ENCODE measurements at regions not wholly inside any gene's neighbourhood (a gene's known extent, or its start where the extent isn't known, plus 50 kb on each side); places are given as distances from the start of the nearest gene placed in this dataset.

DNA sequence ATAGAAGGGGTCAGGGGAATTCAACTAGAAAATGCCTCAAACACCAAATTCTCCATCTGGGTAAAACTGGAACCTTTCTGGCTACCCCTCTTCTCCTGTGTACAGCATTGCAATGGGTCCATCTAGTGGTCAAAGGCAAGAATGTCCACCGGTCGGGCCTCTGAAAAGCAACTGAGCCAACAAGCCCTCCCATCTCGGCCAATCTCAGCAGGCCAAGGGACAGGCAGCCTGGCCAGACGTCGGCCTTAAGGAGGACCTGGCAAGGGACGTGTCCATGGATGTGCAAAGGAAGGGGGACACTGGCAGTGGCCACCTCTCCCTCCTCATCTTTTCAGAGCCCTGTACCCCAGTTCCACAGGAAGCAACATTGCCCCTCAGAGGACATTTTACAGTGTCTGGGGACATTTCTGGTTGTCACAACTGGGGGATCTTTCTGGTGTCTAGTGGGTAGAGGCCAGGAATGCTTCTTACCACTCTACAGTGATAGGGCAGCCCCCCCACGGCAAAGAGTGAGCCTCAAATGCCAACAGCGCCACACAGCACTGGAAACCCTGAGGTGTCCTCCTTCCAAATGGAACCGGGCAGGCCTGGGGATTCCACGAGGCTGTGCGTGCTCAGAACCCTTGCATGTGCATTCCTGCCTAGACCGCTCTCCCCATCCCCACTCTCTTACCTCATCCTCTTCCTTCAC, 99.8 kb upstream of the FOXA2 start:
- Histone ChIP-seq H3K27me3 (ENCODE audit: control insufficient read depth in 1 of 2, insufficient read depth in 2 of 2, low read length in 2 of 2) (no peaks in the 10 kb centered on the region), H3K4me1 (ENCODE audit: insufficient read depth, low read length) (peaks cover 3% of the 10 kb centered on the region), H3K27ac (ENCODE audit: low read depth in 1 of 2, low read length in 2 of 2) (no peak overlapping the region), H3K4me3 (ENCODE audit: low read length) (no peak overlapping the region), H3K36me3 (ENCODE audit: insufficient read depth, low read length) (no peaks in the 10 kb centered on the region), H3K9me3 (ENCODE audit: control insufficient read depth in 1 of 2, insufficient read depth in 1 of 2, low read length in 2 of 2) (peaks cover 0 to 9% of the 10 kb centered on the region in 2 experiments)
- Mint-ChIP-seq H3K27ac (no peak overlapping the region), H3K9me3 (no peaks in the 10 kb centered on the region), H3K4me1 (ENCODE audit: low read depth) (no peaks in the 10 kb centered on the region), H3K4me3 (no peak overlapping the region), H3K36me3 (ENCODE audit: low read depth) (no peaks in the 10 kb centered on the region), H3K27me3 (no peaks in the 10 kb centered on the region)
- ATAC-seq (ENCODE audit: poor library complexity) (no peak), DNase-seq (peak in 4 of 14 experiments; percentile 2 to 39 (median 24))
- ChIA-PET POLR2A (no interaction called here), CTCF (no interaction called here)
- intact Hi-C loops (cut with DNase I, micrococcal nuclease) = loop anchor here (5.0 to 10.0 kb wide), 2 partner anchors 347 to 349 kb away; no protein-coding TSS in a partner anchor
- TF ChIP-seq, protein P1, sequence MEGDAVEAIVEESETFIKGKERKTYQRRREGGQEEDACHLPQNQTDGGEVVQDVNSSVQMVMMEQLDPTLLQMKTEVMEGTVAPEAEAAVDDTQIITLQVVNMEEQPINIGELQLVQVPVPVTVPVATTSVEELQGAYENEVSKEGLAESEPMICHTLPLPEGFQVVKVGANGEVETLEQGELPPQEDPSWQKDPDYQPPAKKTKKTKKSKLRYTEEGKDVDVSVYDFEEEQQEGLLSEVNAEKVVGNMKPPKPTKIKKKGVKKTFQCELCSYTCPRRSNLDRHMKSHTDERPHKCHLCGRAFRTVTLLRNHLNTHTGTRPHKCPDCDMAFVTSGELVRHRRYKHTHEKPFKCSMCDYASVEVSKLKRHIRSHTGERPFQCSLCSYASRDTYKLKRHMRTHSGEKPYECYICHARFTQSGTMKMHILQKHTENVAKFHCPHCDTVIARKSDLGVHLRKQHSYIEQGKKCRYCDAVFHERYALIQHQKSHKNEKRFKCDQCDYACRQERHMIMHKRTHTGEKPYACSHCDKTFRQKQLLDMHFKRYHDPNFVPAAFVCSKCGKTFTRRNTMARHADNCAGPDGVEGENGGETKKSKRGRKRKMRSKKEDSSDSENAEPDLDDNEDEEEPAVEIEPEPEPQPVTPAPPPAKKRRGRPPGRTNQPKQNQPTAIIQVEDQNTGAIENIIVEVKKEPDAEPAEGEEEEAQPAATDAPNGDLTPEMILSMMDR (IDR thresholded peaks at IDR 0.05) = peak; percentile 23

GRCh38 chr20:22684763-22685443, 100.5 kb upstream of the FOXA2 start:
- intact Hi-C loops (cut with DNase I, micrococcal nuclease) = loop anchor here (5.0 to 10.0 kb wide), 2 partner anchors 348 to 350 kb away; no protein-coding TSS in a partner anchor
- H3K4me1 Mint-ChIP-seq (ENCODE audit: low read depth) = no peaks in the 10 kb centered on the region
- no peak overlapping the region for H3K4me3 Mint-ChIP-seq
- no peak overlapping the region for H3K4me3 ChIP-seq (ENCODE audit: low read length)
- H3K36me3 Mint-ChIP-seq (ENCODE audit: low read depth) = no peaks in the 10 kb centered on the region
- no peak for ATAC-seq (ENCODE audit: poor library complexity)
- DNase-seq = no peak
- ChIA-PET CTCF (no interaction called here), POLR2A (no interaction called here)
- H3K4me1 ChIP-seq (ENCODE audit: insufficient read depth, low read length) = peaks cover 3% of the 10 kb centered on the region
- no peak overlapping the region for H3K27ac Mint-ChIP-seq
- TF ChIP-seq, protein P1 (IDR thresholded peaks at IDR 0.05) = no peak
- no peaks in the 10 kb centered on the region for H3K9me3 Mint-ChIP-seq
- H3K27me3 ChIP-seq (ENCODE audit: control insufficient read depth in 1 of 2, insufficient read depth in 2 of 2, low read length in 2 of 2) = peaks cover 0 to 2% of the 10 kb centered on the region in 2 experiments
- H3K9me3 ChIP-seq (ENCODE audit: control insufficient read depth in 1 of 2, insufficient read depth in 1 of 2, low read length in 2 of 2) = peaks cover 0 to 9% of the 10 kb centered on the region in 2 experiments
- no peaks in the 10 kb centered on the region for H3K27me3 Mint-ChIP-seq
- H3K27ac ChIP-seq (ENCODE audit: low read depth in 1 of 2, low read length in 2 of 2) = no peak overlapping the region
- no peaks in the 10 kb centered on the region for H3K36me3 ChIP-seq (ENCODE audit: insufficient read depth, low read length)

- Histone ChIP-seq H3K9me3 (ENCODE audit: control insufficient read depth in 1 of 2, insufficient read depth in 1 of 2, low read length in 2 of 2) (peaks cover 0 to 9% of the 10 kb centered on the region in 2 experiments), H3K4me1 (ENCODE audit: insufficient read depth, low read length) (peaks cover 3% of the 10 kb centered on the region), H3K36me3 (ENCODE audit: insufficient read depth, low read length) (no peaks in the 10 kb centered on the region), H3K27me3 (ENCODE audit: control insufficient read depth in 1 of 2, insufficient read depth in 2 of 2, low read length in 2 of 2) (peaks cover 0 to 4% of the 10 kb centered on the region in 2 experiments), H3K4me3 (ENCODE audit: low read length) (no peak overlapping the region), H3K27ac (ENCODE audit: low read depth in 1 of 2, low read length in 2 of 2) (no peak overlapping the region)
- Mint-ChIP-seq H3K27me3 (no peaks in the 10 kb centered on the region), H3K4me3 (no peak overlapping the region), H3K36me3 (ENCODE audit: low read depth) (no peaks in the 10 kb centered on the region), H3K9me3 (no peaks in the 10 kb centered on the region), H3K4me1 (ENCODE audit: low read depth) (no peaks in the 10 kb centered on the region), H3K27ac (no peak overlapping the region)
- TF ChIP-seq, protein P1 (IDR thresholded peaks at IDR 0.05) = no peak
- DNase-seq (no peak), ATAC-seq (ENCODE audit: poor library complexity) (no peak)
- CTCF ChIA-PET = no interaction called here
- POLR2A ChIA-PET = no interaction called here
- intact Hi-C loops (cut with DNase I, micrococcal nuclease) = loop anchor here in 1 of 2 experiments (10.0 kb wide), 1 partner anchor 351 kb away; no protein-coding TSS in a partner anchor
Observed at GRCh38 chr20:22686097-22686496, 101.7 kb upstream of the FOXA2 start.

Data from CD4-positive, alpha-beta T cell (primary cell).